H1 (cell line): ENCODE measurements at regions not wholly inside any gene's neighbourhood (a gene's known extent, or its start where the extent isn't known, plus 50 kb on each side); places are given as distances from the start of the nearest gene placed in this dataset.

Experiments
- CHD1 ChIP-seq: IDR thresholded peaks from 2 replicates; pipeline ENCODE4 v1.6.1; 2012; ENCODE audit warnings: low read depth, low read length, improper control_type of control experiment
- EP300 ChIP-seq, 2 experiments: IDR thresholded peaks; 1 replicate in 1 of 2; 2 replicates in 1 of 2; pipeline ENCODE4 v1.6.1; 2011 to 2012; ENCODE audit warnings: low read depth in 2 of 2, low read length in 2 of 2, mild to moderate bottlenecking in 2 of 2, borderline replicate concordance in 1 of 2, inconsistent platforms in 1 of 2, moderate library complexity in 1 of 2
- POLR2A ChIP-seq, 2 experiments: IDR thresholded peaks; 1 replicate in 1 of 2; 2 replicates in 1 of 2; pipeline ENCODE4 v1.6.1; 2011; ENCODE audit warnings: low read depth in 2 of 2, low read length in 2 of 2, mild to moderate bottlenecking in 2 of 2; ENCODE audit errors: control extremely low read depth in 1 of 2
- POLR2AphosphoS5 ChIP-seq: IDR thresholded peaks from 2 replicates; pipeline ENCODE4 v1.6.1; 2011; ENCODE audit warnings: low read depth, low read length
- RAD21 ChIP-seq, 2 experiments: IDR thresholded peaks in 1 of 2; conservative IDR thresholded peaks in 1 of 2; 2 replicates each; pipeline ENCODE4 v1.6.1; 2011; ENCODE audit warnings: low read depth in 2 of 2, low read length in 2 of 2, improper control_type of control experiment in 1 of 2, inconsistent platforms in 1 of 2, mild to moderate bottlenecking in 1 of 2, moderate library complexity in 1 of 2
- RXRA ChIP-seq: IDR thresholded peaks from 2 replicates; pipeline ENCODE4 v1.6.1; 2011; ENCODE audit warnings: low read depth, mild to moderate bottlenecking, low read length, moderate library complexity; ENCODE audit not compliant: insufficient read depth
- YY1 ChIP-seq: IDR thresholded peaks from 2 replicates; pipeline ENCODE4 v1.6.1; 2011; ENCODE audit warnings: low read depth, mild to moderate bottlenecking, low read length

DNA sequence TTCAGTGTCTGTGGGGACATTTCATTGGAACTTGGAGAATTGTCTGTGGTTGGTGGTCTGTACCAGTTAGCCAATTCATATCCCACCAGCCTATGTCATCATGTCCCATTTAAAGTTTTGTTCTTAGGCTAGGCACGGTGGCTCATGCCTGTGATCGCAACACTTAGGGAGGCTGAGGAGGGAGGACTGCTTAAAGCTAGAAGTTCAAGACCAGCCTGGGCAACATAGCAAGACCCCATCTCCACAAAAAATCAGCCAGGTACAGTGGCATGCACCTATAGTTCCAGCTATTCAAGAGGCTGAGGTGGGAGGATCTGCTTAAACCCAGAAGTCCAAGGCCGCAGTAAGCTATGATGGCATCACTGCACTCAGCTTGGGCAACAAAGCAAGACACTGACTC is 55.6 kb upstream of the CCND1 start (continued):
- no peak for TF ChIP-seq RAD21 (IDR thresholded peaks at IDR 0.05 in 1 of 2, conservative IDR thresholded peaks at IDR 0.05 in 1 of 2; ENCODE audit: low read depth in 2 of 2, low read length in 2 of 2)
- TF ChIP-seq POLR2AphosphoS5: no peak
- no peak for TF ChIP-seq EP300 (IDR thresholded peaks at IDR 0.05; ENCODE audit: borderline replicate concordance in 1 of 2, low read depth in 2 of 2, low read length in 2 of 2)
- TF ChIP-seq YY1: no peak
- TF ChIP-seq RXRA: no peak
- no peak for TF ChIP-seq CHD1
- no peak for TF ChIP-seq POLR2A (IDR thresholded peaks at IDR 0.05; ENCODE audit: control extremely low read depth in 1 of 2, low read depth in 2 of 2, low read length in 2 of 2)
